ENCODE measurements at regions not wholly inside any gene's neighbourhood (a gene's known extent, or its start where the extent isn't known, plus 50 kb on each side); places are given as distances from the start of the nearest gene placed in this dataset.

- 93% methylated on average over 1 of the region's 1 CpG for WGBS
- Histone ChIP-seq H3K9me3 (ENCODE audit: control insufficient read depth in 2 of 2, insufficient read depth in 1 of 2, low read length in 1 of 2) (no peaks in the 10 kb centered on the region), H3K4me1 (ENCODE audit: control insufficient read depth in 2 of 2, insufficient read depth in 2 of 2, low read length in 2 of 2) (no peaks in the 10 kb centered on the region), H3K27ac (ENCODE audit: low read depth in 1 of 2, low read length in 1 of 2) (no peak overlapping the region), H3K4me3 (ENCODE audit: low read length in 2 of 2) (no peak overlapping the region), H3K27me3 (ENCODE audit: control insufficient read depth in 2 of 2, insufficient read depth in 1 of 2, low read length in 1 of 2) (no peaks in the 10 kb centered on the region), H3K36me3 (ENCODE audit: control insufficient read depth in 2 of 2, insufficient read depth in 2 of 2, low read length in 1 of 2) (no peaks in the 10 kb centered on the region)
- DNase-seq (ENCODE audit: low read depth in 6 of 9, low spot score in 9 of 9): no peak
Observed at GRCh38 chr4:45409536-45409935, 683.2 kb upstream of the GNPDA2 start.

- WGBS: 97% methylated on average over 2 of the region's 2 CpGs
- no peaks in the 10 kb centered on the region for H3K27me3 ChIP-seq (ENCODE audit: control insufficient read depth in 2 of 2, insufficient read depth in 1 of 2, low read length in 1 of 2)
- DNase-seq (ENCODE audit: low read depth in 6 of 9, low spot score in 9 of 9): no peak
Observed at GRCh38 chr4:45408996-45409395, 682.6 kb upstream of the GNPDA2 start.

DNA sequence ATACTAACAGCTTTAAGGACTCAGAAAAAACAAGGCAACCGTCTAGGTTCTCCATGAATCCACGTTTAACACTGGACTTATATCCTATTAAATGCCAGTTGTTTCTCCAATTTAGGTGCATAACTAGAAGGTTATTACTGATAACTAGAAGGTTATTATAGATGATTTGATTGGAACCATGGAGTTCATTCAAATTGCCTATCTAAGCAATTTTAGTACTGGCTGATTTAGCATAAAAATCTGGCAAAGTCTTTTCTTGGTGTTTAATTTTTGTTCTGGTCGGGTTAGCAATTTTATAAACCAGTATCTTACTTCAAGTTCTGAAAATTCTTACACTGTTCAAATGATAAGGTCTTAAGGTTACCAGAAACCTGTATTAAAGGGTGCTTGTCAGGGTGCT is 672.8 kb upstream of the GNPDA2 start:
- H3K4me1 ChIP-seq (ENCODE audit: control insufficient read depth in 2 of 2, insufficient read depth in 2 of 2, low read length in 2 of 2): no peaks in the 10 kb centered on the region
- H3K9me3 ChIP-seq (ENCODE audit: control insufficient read depth in 2 of 2, insufficient read depth in 1 of 2, low read length in 1 of 2): no peaks in the 10 kb centered on the region
- 51% methylated on average over 3 of the region's 3 CpGs for WGBS
- DNase-seq (ENCODE audit: low read depth in 6 of 9, low spot score in 9 of 9): no peak
- H3K27me3 ChIP-seq (ENCODE audit: control insufficient read depth in 2 of 2, insufficient read depth in 1 of 2, low read length in 1 of 2): no peaks in the 10 kb centered on the region
- H3K4me3 ChIP-seq (ENCODE audit: low read length in 2 of 2): no peak overlapping the region
- H3K27ac ChIP-seq (ENCODE audit: low read depth in 1 of 2, low read length in 1 of 2): no peak overlapping the region
- H3K36me3 ChIP-seq (ENCODE audit: control insufficient read depth in 2 of 2, insufficient read depth in 2 of 2, low read length in 1 of 2): no peaks in the 10 kb centered on the region

More at GRCh38 chr4:45408996-45409395, 682.6 kb upstream of the GNPDA2 start:
- Histone ChIP-seq H3K9me3 (ENCODE audit: control insufficient read depth in 2 of 2, insufficient read depth in 1 of 2, low read length in 1 of 2) (no peaks in the 10 kb centered on the region), H3K4me1 (ENCODE audit: control insufficient read depth in 2 of 2, insufficient read depth in 2 of 2, low read length in 2 of 2) (no peaks in the 10 kb centered on the region), H3K27ac (ENCODE audit: low read depth in 1 of 2, low read length in 1 of 2) (no peak overlapping the region), H3K4me3 (ENCODE audit: low read length in 2 of 2) (no peak overlapping the region), H3K36me3 (ENCODE audit: control insufficient read depth in 2 of 2, insufficient read depth in 2 of 2, low read length in 1 of 2) (no peaks in the 10 kb centered on the region)

GRCh38 chr4:45385306-45385705 is 659.0 kb upstream of the GNPDA2 start:
- no peak overlapping the region for H3K4me3 ChIP-seq (ENCODE audit: low read length in 2 of 2)
- no peaks in the 10 kb centered on the region for H3K36me3 ChIP-seq (ENCODE audit: control insufficient read depth in 2 of 2, insufficient read depth in 2 of 2, low read length in 1 of 2)
- H3K27me3 ChIP-seq (ENCODE audit: control insufficient read depth in 2 of 2, insufficient read depth in 1 of 2, low read length in 1 of 2): no peaks in the 10 kb centered on the region
- no peak overlapping the region for H3K27ac ChIP-seq (ENCODE audit: low read depth in 1 of 2, low read length in 1 of 2)
- H3K9me3 ChIP-seq (ENCODE audit: control insufficient read depth in 2 of 2, insufficient read depth in 1 of 2, low read length in 1 of 2): peaks cover 0 to 2% of the 10 kb centered on the region in 2 donors
- no peaks in the 10 kb centered on the region for H3K4me1 ChIP-seq (ENCODE audit: control insufficient read depth in 2 of 2, insufficient read depth in 2 of 2, low read length in 2 of 2)
- no peak for DNase-seq (ENCODE audit: low read depth in 6 of 9, low spot score in 9 of 9)

DNA sequence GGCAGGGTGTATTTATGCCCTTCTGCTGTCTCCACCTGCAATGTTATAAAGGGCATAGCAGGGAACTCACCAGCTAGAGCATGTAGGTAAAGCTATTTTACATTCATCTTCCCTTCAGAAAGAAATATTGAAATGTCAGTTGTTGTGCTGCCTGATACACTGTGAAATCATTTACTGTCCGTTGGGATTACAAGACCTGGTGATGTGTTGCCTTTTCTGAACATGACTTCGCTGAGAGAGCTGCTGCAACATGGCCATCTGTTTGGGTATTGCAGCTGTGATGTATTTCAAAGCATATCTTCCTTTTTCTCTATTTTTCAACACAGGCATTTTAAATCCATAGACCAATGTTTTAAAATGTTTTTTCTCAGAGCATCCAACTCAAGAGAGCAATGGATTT is 644.1 kb upstream of the GNPDA2 start:
- H3K27ac ChIP-seq (ENCODE audit: low read depth in 1 of 2, low read length in 1 of 2): no peak overlapping the region
- WGBS: 86% methylated on average over 2 of the region's 2 CpGs
- DNase-seq (ENCODE audit: low read depth in 6 of 9, low spot score in 9 of 9): no peak

GRCh38 chr4:45368832-45369231 is 642.5 kb upstream of the GNPDA2 start:
- no peaks in the 10 kb centered on the region for H3K9me3 ChIP-seq (ENCODE audit: control insufficient read depth in 2 of 2, insufficient read depth in 1 of 2, low read length in 1 of 2)
- DNase-seq (ENCODE audit: low read depth in 6 of 9, low spot score in 9 of 9): no peak
- WGBS: 61% methylated on average over 1 of the region's 1 CpG
- no peaks in the 10 kb centered on the region for H3K4me1 ChIP-seq (ENCODE audit: control insufficient read depth in 2 of 2, insufficient read depth in 2 of 2, low read length in 2 of 2)
- no peaks in the 10 kb centered on the region for H3K36me3 ChIP-seq (ENCODE audit: control insufficient read depth in 2 of 2, insufficient read depth in 2 of 2, low read length in 1 of 2)
- no peak overlapping the region for H3K27ac ChIP-seq (ENCODE audit: low read depth in 1 of 2, low read length in 1 of 2)
- no peak overlapping the region for H3K4me3 ChIP-seq (ENCODE audit: low read length in 2 of 2)
- H3K27me3 ChIP-seq (ENCODE audit: control insufficient read depth in 2 of 2, insufficient read depth in 1 of 2, low read length in 1 of 2): no peaks in the 10 kb centered on the region

More for the DNA sequence above, 644.1 kb upstream of the GNPDA2 start:
- Histone ChIP-seq H3K36me3 (ENCODE audit: control insufficient read depth in 2 of 2, insufficient read depth in 2 of 2, low read length in 1 of 2) (no peaks in the 10 kb centered on the region), H3K27me3 (ENCODE audit: control insufficient read depth in 2 of 2, insufficient read depth in 1 of 2, low read length in 1 of 2) (no peaks in the 10 kb centered on the region), H3K4me3 (ENCODE audit: low read length in 2 of 2) (no peak overlapping the region), H3K4me1 (ENCODE audit: control insufficient read depth in 2 of 2, insufficient read depth in 2 of 2, low read length in 2 of 2) (no peaks in the 10 kb centered on the region), H3K9me3 (ENCODE audit: control insufficient read depth in 2 of 2, insufficient read depth in 1 of 2, low read length in 1 of 2) (no peaks in the 10 kb centered on the region)

GRCh38 chr4:45363931-45364330 is 637.6 kb upstream of the GNPDA2 start:
- Histone ChIP-seq H3K4me3 (ENCODE audit: low read length in 2 of 2) (no peak overlapping the region), H3K36me3 (ENCODE audit: control insufficient read depth in 2 of 2, insufficient read depth in 2 of 2, low read length in 1 of 2) (no peaks in the 10 kb centered on the region), H3K27me3 (ENCODE audit: control insufficient read depth in 2 of 2, insufficient read depth in 1 of 2, low read length in 1 of 2) (no peaks in the 10 kb centered on the region), H3K4me1 (ENCODE audit: control insufficient read depth in 2 of 2, insufficient read depth in 2 of 2, low read length in 2 of 2) (no peaks in the 10 kb centered on the region), H3K27ac (ENCODE audit: low read depth in 1 of 2, low read length in 1 of 2) (no peak overlapping the region), H3K9me3 (ENCODE audit: control insufficient read depth in 2 of 2, insufficient read depth in 1 of 2, low read length in 1 of 2) (peaks cover 0 to 2% of the 10 kb centered on the region in 2 donors)
- no peak for DNase-seq (ENCODE audit: low read depth in 6 of 9, low spot score in 9 of 9)
- 83% methylated on average over 3 of the region's 3 CpGs for WGBS

DNA sequence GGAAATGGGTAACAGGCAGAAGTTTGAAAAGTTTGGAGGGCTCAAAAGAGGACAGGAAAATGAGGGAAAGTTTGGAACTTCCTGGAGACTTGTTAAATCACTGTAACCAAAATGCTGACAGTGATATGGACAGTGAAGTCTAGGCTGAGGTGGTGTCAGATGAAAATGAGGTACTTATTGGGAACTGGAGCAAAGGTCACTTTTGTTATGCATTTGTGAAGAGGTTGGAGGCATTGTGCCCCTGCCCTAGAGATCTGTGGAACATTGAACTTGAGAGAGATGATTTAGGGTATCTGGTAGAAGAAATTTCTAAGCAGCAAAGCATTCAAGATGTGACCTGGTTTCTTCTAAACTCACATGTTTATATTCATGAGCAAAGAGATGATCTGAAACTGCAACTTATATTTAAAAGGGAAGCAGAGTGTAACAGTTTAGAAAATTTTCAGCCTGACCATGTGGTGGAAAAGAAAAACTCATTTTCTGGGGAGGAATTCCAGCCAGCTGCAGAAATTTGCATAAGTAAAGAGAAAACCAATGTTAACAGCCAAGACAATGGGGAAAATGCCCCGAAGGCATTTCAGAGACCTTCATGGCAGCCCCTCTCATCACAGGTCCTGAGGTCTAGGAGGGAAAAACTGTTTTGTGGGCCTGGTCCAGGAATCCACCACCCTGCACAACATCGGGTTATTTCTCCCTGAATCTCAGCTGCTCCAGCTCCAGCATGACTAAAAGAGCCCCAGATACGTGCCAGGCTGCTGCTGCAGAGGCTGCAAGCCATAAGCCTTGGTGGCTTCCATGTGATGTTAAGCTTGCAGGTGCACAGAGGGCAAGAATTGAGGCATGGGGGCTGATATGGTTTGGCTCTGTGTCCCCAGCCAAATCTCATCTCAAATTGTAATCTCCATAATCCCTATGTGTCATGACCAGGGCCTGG is 632.5 kb upstream of the GNPDA2 start:
- 89% methylated on average over 3 of the region's 3 CpGs for WGBS
- no peak overlapping the region for H3K27ac ChIP-seq (ENCODE audit: low read depth in 1 of 2, low read length in 1 of 2)
- H3K4me1 ChIP-seq (ENCODE audit: control insufficient read depth in 2 of 2, insufficient read depth in 2 of 2, low read length in 2 of 2): no peaks in the 10 kb centered on the region
- no peak for DNase-seq (ENCODE audit: low read depth in 6 of 9, low spot score in 9 of 9)
- no peak overlapping the region for H3K4me3 ChIP-seq (ENCODE audit: low read length in 2 of 2)
- peaks cover 0 to 2% of the 10 kb centered on the region in 2 donors for H3K9me3 ChIP-seq (ENCODE audit: control insufficient read depth in 2 of 2, insufficient read depth in 1 of 2, low read length in 1 of 2)
- H3K27me3 ChIP-seq (ENCODE audit: control insufficient read depth in 2 of 2, insufficient read depth in 1 of 2, low read length in 1 of 2): no peaks in the 10 kb centered on the region
- H3K36me3 ChIP-seq (ENCODE audit: control insufficient read depth in 2 of 2, insufficient read depth in 2 of 2, low read length in 1 of 2): no peaks in the 10 kb centered on the region

DNA sequence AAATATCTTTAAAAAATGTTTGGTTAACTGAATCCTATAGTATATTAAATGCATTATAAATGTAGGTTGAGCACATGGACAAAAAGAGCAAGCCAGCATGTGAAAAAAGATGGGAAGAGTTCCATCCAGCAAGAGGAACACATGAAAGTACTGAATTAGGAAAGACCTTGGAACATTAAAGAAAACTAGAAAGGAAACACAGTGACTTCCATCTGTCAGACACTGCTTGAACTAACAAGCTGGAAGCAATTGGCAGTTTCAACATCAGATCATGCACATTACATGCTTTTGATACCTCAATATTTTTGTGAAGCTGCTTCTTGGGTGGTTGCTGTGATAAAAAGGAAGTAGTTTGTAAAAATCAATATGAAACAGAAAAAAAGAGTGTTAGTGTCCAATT is 626.8 kb upstream of the GNPDA2 start:
- no peaks in the 10 kb centered on the region for H3K36me3 ChIP-seq (ENCODE audit: control insufficient read depth in 2 of 2, insufficient read depth in 2 of 2, low read length in 1 of 2)
- H3K4me1 ChIP-seq (ENCODE audit: control insufficient read depth in 2 of 2, insufficient read depth in 2 of 2, low read length in 2 of 2): no peaks in the 10 kb centered on the region
- H3K27ac ChIP-seq (ENCODE audit: low read depth in 1 of 2, low read length in 1 of 2): no peak overlapping the region
- no peak for DNase-seq (ENCODE audit: low read depth in 6 of 9, low spot score in 9 of 9)
- no peaks in the 10 kb centered on the region for H3K27me3 ChIP-seq (ENCODE audit: control insufficient read depth in 2 of 2, insufficient read depth in 1 of 2, low read length in 1 of 2)
- no peaks in the 10 kb centered on the region for H3K9me3 ChIP-seq (ENCODE audit: control insufficient read depth in 2 of 2, insufficient read depth in 1 of 2, low read length in 1 of 2)
- no peak overlapping the region for H3K4me3 ChIP-seq (ENCODE audit: low read length in 2 of 2)

All from thymus (tissue), 11 donors.